Body of pancreas (tissue), 4 donors: ENCODE measurements at regions not wholly inside any gene's neighbourhood (a gene's known extent, or its start where the extent isn't known, plus 50 kb on each side); places are given as distances from the start of the nearest gene placed in this dataset.

Experiments
- CTCF ChIP-seq, 7 experiments: fragments of 450-650 bp in 4 of 7; fragments of 200-600 bp in 3 of 7; sonication (generic) in 3 of 7; IDR thresholded peaks; one replicate each; pipeline ENCODE4 v1.5.1; 2016 to 2019; ENCODE audit warnings: antibody characterized with exemption in 7 of 7
- POLR2A ChIP-seq, 3 donors: fragments of 450-650 bp; IDR thresholded peaks; one replicate each; pipeline ENCODE4 v1.6.1; 2016; ENCODE audit warnings: antibody characterized with exemption in 3 of 3, mild to moderate bottlenecking in 2 of 3

- TF ChIP-seq CTCF (IDR thresholded peaks at IDR 0.05) (no peak), POLR2A (IDR thresholded peaks at IDR 0.05) (no peak)
Observed at GRCh38 chr20:6835609-6836008, 68.1 kb downstream of the BMP2 start.
